GM06990 (cell line): ENCODE measurements at regions not wholly inside any gene's neighbourhood (a gene's known extent, or its start where the extent isn't known, plus 50 kb on each side); places are given as distances from the start of the nearest gene placed in this dataset.

Source experiments
- DNase-seq: peaks from one replicate; pipeline ENCODE4 v3.0.0-alpha.2; 2011; ENCODE audit not compliant: insufficient read length; ENCODE audit errors: extremely low read depth
- H3K27me3 ChIP-seq: replicated peaks from 2 replicates; pipeline ENCODE4 v1.6.0; 2011; ENCODE audit warnings: low read length; ENCODE audit not compliant: control insufficient read depth, insufficient read depth
- H3K36me3 ChIP-seq: 2 replicates; pipeline ENCODE4 v1.5.1; 2011; ENCODE audit warnings: low read length; ENCODE audit not compliant: control insufficient read depth, insufficient read depth
- H3K4me3 ChIP-seq: replicated peaks from 2 replicates; pipeline ENCODE4 v1.5.1; 2011; ENCODE audit warnings: low read depth, mild to moderate bottlenecking, control low read depth, low read length
- TF ChIP-seq, protein P1 (sequence below): IDR thresholded peaks from 2 replicates; pipeline ENCODE4 v1.5.1; 2011; ENCODE audit warnings: low read length, control low read depth, mild to moderate bottlenecking, inconsistent platforms; ENCODE audit not compliant: insufficient read depth, poor library complexity, severe bottlenecking

DNA sequence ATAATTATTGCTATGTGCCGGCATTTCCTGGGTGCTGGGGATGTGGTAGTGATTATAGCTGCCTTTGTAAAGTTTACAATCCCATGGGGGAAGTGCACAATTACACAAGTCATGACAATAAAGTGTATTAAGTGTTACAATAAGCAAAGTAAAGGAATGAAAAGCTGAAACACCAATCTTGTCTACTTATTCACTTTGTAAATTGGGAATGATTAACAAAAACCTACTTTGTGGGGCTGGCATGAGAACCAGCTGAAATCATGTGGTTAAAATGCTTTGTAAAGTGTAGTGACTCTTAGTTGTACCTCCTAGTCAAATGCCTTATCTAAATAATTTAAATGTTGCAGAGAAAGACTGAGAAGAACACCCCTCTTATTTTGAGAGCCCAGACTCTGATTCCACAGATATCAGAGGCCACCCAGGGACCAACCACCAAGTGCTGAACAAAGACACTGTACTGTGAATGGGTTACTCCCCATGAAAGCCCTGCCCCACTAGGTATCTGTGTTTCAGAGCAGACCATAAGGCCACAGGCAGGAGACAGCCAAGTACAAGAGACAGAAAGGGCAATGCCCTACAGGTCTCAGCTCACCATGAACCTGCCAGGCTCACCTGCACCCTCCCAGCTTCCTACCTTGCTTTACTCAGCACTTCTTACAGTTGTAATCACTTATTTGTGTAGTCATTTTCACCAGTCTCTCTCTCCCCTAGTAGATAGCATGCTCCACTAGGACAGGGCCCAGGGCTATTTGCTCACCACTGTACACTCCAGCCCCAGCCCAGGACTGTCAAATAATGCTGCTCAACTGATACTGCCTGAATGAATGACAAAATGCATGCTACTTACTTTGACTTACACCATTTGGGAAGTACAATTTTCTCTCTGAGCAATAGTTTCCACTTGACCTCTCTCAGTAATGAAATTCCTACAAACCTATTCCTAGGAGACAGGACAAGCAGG lies 101.6 kb upstream of the APC start:
- Histone ChIP-seq H3K36me3 (no peaks in the 10 kb centered on the region), H3K27me3 (no peaks in the 10 kb centered on the region), H3K4me3 (no peak overlapping the region)
- TF ChIP-seq, protein P1, sequence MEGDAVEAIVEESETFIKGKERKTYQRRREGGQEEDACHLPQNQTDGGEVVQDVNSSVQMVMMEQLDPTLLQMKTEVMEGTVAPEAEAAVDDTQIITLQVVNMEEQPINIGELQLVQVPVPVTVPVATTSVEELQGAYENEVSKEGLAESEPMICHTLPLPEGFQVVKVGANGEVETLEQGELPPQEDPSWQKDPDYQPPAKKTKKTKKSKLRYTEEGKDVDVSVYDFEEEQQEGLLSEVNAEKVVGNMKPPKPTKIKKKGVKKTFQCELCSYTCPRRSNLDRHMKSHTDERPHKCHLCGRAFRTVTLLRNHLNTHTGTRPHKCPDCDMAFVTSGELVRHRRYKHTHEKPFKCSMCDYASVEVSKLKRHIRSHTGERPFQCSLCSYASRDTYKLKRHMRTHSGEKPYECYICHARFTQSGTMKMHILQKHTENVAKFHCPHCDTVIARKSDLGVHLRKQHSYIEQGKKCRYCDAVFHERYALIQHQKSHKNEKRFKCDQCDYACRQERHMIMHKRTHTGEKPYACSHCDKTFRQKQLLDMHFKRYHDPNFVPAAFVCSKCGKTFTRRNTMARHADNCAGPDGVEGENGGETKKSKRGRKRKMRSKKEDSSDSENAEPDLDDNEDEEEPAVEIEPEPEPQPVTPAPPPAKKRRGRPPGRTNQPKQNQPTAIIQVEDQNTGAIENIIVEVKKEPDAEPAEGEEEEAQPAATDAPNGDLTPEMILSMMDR = no peak
- DNase-seq = no peak

DNA sequence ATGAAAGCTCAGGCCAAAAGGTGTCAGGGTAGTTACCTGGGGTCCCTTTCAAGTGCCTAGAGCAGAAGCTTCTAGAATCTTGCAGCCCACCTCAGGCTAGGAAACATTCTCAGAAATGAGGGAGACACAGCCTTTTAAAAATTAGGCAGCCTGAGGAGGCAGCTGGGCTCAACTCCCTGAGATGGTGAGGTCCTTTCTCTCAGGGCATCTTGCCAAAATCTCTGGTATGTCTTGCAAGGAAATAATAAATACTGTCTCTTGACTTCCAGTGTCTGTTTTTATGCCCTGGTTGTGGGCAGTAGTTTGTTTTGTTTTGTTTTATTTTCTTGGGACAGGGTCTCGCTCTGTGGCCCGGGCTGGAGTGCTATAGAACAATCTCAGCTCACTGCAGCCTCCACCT lies 100.9 kb upstream of the APC start:
- Histone ChIP-seq H3K36me3 (no peaks in the 10 kb centered on the region), H3K4me3 (no peak overlapping the region), H3K27me3 (no peaks in the 10 kb centered on the region)
- DNase-seq = no peak
- TF ChIP-seq, protein P1 = no peak

DNA sequence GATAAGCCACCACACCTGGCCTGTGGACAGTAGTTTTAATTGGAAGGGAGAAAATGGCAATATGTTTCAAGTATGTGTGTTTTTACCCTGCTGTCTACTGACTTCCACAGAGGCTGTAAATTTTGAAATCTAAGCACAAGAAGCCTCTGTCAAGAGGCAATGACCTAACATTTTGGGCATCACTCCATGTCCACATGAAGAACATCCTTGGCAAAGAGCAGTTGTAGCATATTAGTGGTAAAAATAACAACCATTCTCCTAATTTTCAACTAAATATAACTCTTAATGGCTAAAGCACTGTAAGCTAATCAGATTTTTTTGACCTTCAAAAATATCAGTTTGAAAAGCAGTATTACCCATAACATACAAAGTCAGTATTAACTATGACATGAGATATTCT lies 100.3 kb upstream of the APC start:
- H3K36me3 ChIP-seq = no peaks in the 10 kb centered on the region
- TF ChIP-seq, protein P1 = no peak
- DNase-seq = no peak
- H3K27me3 ChIP-seq = no peaks in the 10 kb centered on the region
- no peak overlapping the region for H3K4me3 ChIP-seq

DNA sequence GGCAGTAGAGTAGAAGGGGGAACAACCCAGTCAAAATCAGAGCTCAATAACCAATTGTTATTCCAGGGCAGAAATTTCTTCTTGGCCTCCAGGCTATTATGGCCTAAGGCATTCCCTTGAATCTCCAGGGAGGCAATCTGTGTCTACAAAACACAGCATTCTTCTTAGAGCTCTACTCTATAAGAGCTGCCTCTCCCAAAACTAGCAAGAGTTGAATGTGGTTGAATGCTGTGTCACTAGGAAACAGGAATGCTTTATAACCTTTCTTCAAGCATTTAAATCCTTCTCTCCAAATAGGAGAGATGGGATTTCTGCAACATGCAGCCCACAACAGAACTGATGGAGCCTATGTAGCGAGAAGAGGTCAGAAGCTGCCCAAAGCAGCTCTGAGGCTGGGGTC lies 97.1 kb upstream of the APC start:
- TF ChIP-seq, protein P1 = no peak
- Histone ChIP-seq H3K27me3 (no peaks in the 10 kb centered on the region), H3K36me3 (no peaks in the 10 kb centered on the region), H3K4me3 (no peak overlapping the region)
- no peak for DNase-seq

DNA sequence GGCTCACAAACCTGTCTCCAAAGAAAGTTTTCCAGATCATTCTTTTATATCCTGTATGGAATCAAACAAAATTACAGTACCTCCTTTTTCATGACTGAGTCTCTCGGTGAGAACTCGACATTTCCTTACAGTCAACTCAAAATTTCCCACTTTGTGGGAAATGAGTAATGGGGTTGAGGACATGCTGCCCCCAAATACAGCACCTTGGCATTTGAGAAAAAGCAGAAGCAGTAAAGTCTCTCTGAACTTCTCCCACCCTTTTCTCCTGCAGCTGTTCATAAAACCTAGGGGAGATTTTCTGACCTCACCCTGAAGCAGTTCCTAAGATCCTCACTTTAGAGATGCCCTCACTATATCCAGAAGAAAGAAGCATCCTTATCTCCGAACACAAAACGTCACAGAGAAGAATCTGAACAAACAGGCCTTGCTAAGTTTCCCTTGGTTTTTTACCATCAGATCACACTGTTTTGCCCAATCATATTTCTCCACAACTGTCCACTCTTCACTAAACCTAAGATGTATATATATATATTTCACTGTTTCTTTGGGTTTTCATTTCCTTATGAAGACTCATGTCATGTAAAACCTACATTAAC lies 96.1 kb upstream of the APC start:
- Histone ChIP-seq H3K4me3 (no peak overlapping the region), H3K27me3 (no peaks in the 10 kb centered on the region), H3K36me3 (no peaks in the 10 kb centered on the region)
- TF ChIP-seq, protein P1 = no peak
- DNase-seq = no peak
